A549 (cell line): ENCODE measurements at regions not wholly inside any gene's neighbourhood (a gene's known extent, or its start where the extent isn't known, plus 50 kb on each side); places are given as distances from the start of the nearest gene placed in this dataset.
A peak's percentile ranks its signal among the peaks of the same experiment; 100 is the strongest.

ENCODE experiments used
- ATAC-seq, 2 experiments: fragments of 200-7000 bp in 1 of 2; fragments of >200 bp in 1 of 2; cut with Nextera tagmentation in 1 of 2; cut with Tn5 transposase in 1 of 2; 3 replicates each; pipeline versions ENCODE4 v1.8.0 to v1.9.1; 2018 to 2020; ENCODE audit warnings: mild to moderate bottlenecking in 1 of 2, moderate library complexity in 1 of 2
- CTCF ChIA-PET: fragments of 300-600 bp; sonication (Branson Sonifier 250); formaldehyde crosslinking; extraction: SDS; loops from one replicate; lab custom pipeline; 2021; ENCODE audit warnings: antibody characterized with exemption, inconsistent platforms; lab: Yijun Ruan, JAX
- POLR2A ChIA-PET: fragments of 350-600 bp; formaldehyde crosslinking; extraction: SDS; loops from one replicate; lab custom pipeline; 2021; ENCODE audit warnings: antibody characterized with exemption, inconsistent platforms; lab: Yijun Ruan, JAX
- DNase-seq, 2 experiments: peaks; one replicate each; pipeline versions ENCODE4 v3.0.0 to v3.0.0-alpha.2; 2011 to 2016; ENCODE audit warnings: low read depth in 1 of 2, low spot score in 1 of 2
- FAIRE-seq: peaks from 2 replicates; lab custom pipeline; 2011; peaks lifted over from hg19 to GRCh38; lab: Jason Lieb, UNC
- H3K27ac ChIP-seq, 2 experiments: fragments of >200 bp; sonication (Bioruptor Twin); formaldehyde crosslinking; 3 replicates each; pipeline ENCODE4 v1.5.1; 2016 to 2017
- H3K4me1 ChIP-seq: fragments of >200 bp; sonication (Bioruptor Twin); formaldehyde crosslinking; 3 replicates; pipeline ENCODE4 v1.6.1; 2016
- H3K4me2 ChIP-seq: fragments of >200 bp; sonication (Bioruptor Twin); formaldehyde crosslinking; 3 replicates; pipeline ENCODE4 v1.6.1; 2016
- H3K4me3 ChIP-seq: fragments of >200 bp; sonication (Bioruptor Twin); formaldehyde crosslinking; 3 replicates; pipeline ENCODE4 v1.5.1; 2016
- H3K9me3 ChIP-seq: fragments of >200 bp; sonication (Bioruptor Twin); formaldehyde crosslinking; 3 replicates; pipeline ENCODE4 v1.6.1; 2016
- BHLHE40 ChIP-seq: IDR thresholded peaks from 2 replicates; pipeline ENCODE4 v1.6.1; 2012; ENCODE audit warnings: low read depth, low read length, inconsistent platforms
- CBX8 ChIP-seq: fragments of 200-600 bp; sonication (generic); IDR thresholded peaks from 2 replicates; pipeline ENCODE4 v1.6.1; 2016
- CEBPB ChIP-seq, 2 experiments: fragments of >200 bp in 1 of 2; sonication (Bioruptor Twin) in 1 of 2; formaldehyde crosslinking in 1 of 2; IDR thresholded peaks; 2 replicates each; pipeline ENCODE4 v1.6.1; 2012 to 2016
- CHD2 ChIP-seq: fragments of 150-350 bp; IDR thresholded peaks from 2 replicates; pipeline ENCODE4 v1.6.1; 2014; ENCODE audit warnings: low read length; ENCODE audit not compliant: partially characterized antibody
- EHF ChIP-seq: fragments of 250-450 bp; sonication (Bioruptor Pico); IDR thresholded peaks from 2 replicates; pipeline ENCODE4 v1.5.0; 2020; ENCODE audit warnings: mild to moderate bottlenecking
- FOSB ChIP-seq: fragments of 250-450 bp; sonication (Bioruptor Pico); IDR thresholded peaks from 2 replicates; pipeline ENCODE4 v1.5.0; 2020; ENCODE audit warnings: mild to moderate bottlenecking, moderate library complexity
- FOXS1 ChIP-seq: fragments of 250-450 bp; sonication (Bioruptor Pico); IDR thresholded peaks from 2 replicates; pipeline ENCODE4 v1.5.0; 2020; ENCODE audit warnings: mild to moderate bottlenecking, moderate library complexity
- HDAC2 ChIP-seq: fragments of 200-600 bp; sonication (generic); IDR thresholded peaks from 2 replicates; pipeline ENCODE4 v1.6.1; 2016
- HOXB5 ChIP-seq: fragments of 250-450 bp; sonication (Bioruptor Pico); IDR thresholded peaks from 2 replicates; pipeline ENCODE4 v1.5.0; 2020; ENCODE audit warnings: mild to moderate bottlenecking, moderate library complexity
- KDM1A ChIP-seq: fragments of 200-600 bp; sonication (generic); IDR thresholded peaks from 2 replicates; pipeline ENCODE4 v1.6.1; 2016; ENCODE audit warnings: low read depth, mild to moderate bottlenecking
- KDM5A ChIP-seq: fragments of 200-600 bp; sonication (generic); IDR thresholded peaks from 2 replicates; pipeline ENCODE4 v1.6.1; 2016; ENCODE audit warnings: antibody characterized with exemption, mild to moderate bottlenecking
- NPAS2 ChIP-seq: fragments of 250-450 bp; sonication (Bioruptor Pico); IDR thresholded peaks from 2 replicates; pipeline ENCODE4 v1.8.0; 2022; ENCODE audit warnings: mild to moderate bottlenecking, moderate library complexity, borderline replicate concordance
- POLR2A ChIP-seq: IDR thresholded peaks from 2 replicates; pipeline ENCODE4 v1.6.1; 2012; ENCODE audit warnings: mild to moderate bottlenecking, low read length
- RCOR1 ChIP-seq: fragments of 150-350 bp; IDR thresholded peaks from 2 replicates; pipeline ENCODE4 v1.6.1; 2014; ENCODE audit warnings: antibody characterized with exemption, low read length, low read depth
- RFX5 ChIP-seq: fragments of 450-650 bp; IDR thresholded peaks from 2 replicates; pipeline ENCODE4 v1.7.1; 2014; ENCODE audit warnings: antibody characterized with exemption, mild to moderate bottlenecking, moderate library complexity
- RNF2 ChIP-seq: fragments of 200-600 bp; sonication (generic); IDR thresholded peaks from 2 replicates; pipeline ENCODE4 v1.6.1; 2016; ENCODE audit warnings: low read depth, mild to moderate bottlenecking, antibody characterized with exemption, moderate library complexity, borderline replicate concordance
- SREBF2 ChIP-seq: fragments of 450-650 bp; IDR thresholded peaks from 2 replicates; pipeline ENCODE4 v1.6.1; 2014; ENCODE audit warnings: mild to moderate bottlenecking, moderate library complexity
- TFCP2L1 ChIP-seq: fragments of 250-450 bp; sonication (Bioruptor Pico); IDR thresholded peaks from 2 replicates; pipeline ENCODE4 v1.5.0; 2021; ENCODE audit warnings: mild to moderate bottlenecking
- ZC3H11A ChIP-seq: fragments of 450-650 bp; IDR thresholded peaks from 2 replicates; pipeline ENCODE4 v1.6.1; 2014; ENCODE audit warnings: antibody characterized with exemption, mild to moderate bottlenecking
- ZFP36 ChIP-seq: fragments of 450-650 bp; IDR thresholded peaks from 2 replicates; pipeline ENCODE4 v1.6.1; 2014; ENCODE audit warnings: borderline replicate concordance; ENCODE audit not compliant: partially characterized antibody
- ZNF302 ChIP-seq: fragments of 250-450 bp; sonication (Bioruptor Pico); IDR thresholded peaks from 2 replicates; pipeline ENCODE4 v1.9.0; 2021; ENCODE audit warnings: inconsistent platforms, mild to moderate bottlenecking, moderate library complexity
- ZSCAN20 ChIP-seq: fragments of 250-450 bp; sonication (Bioruptor Pico); IDR thresholded peaks from 2 replicates; pipeline ENCODE4 v1.8.0; 2022; ENCODE audit warnings: mild to moderate bottlenecking, moderate library complexity
- WGBS: methylation state at CpG from one replicate; pipeline ENCODE4 v1.1.6; 2017; ENCODE audit errors: missing lambda C conversion rate; 5-methylcytosine and 5-hydroxymethylcytosine counted together
- TF ChIP-seq, protein P1 (sequence below): fragments of >200 bp; sonication (Bioruptor Twin); formaldehyde crosslinking; IDR thresholded peaks from 3 replicates; pipeline ENCODE4 v1.5.1; 2016
- TF ChIP-seq, protein P2 (sequence below): fragments of 150-350 bp; IDR thresholded peaks from 2 replicates; pipeline ENCODE4 v1.6.1; 2014; ENCODE audit warnings: low read depth, mild to moderate bottlenecking, low read length
- TF ChIP-seq, protein P3 (sequence below): IDR thresholded peaks from 2 replicates; pipeline ENCODE4 v1.6.1; 2012

DNA sequence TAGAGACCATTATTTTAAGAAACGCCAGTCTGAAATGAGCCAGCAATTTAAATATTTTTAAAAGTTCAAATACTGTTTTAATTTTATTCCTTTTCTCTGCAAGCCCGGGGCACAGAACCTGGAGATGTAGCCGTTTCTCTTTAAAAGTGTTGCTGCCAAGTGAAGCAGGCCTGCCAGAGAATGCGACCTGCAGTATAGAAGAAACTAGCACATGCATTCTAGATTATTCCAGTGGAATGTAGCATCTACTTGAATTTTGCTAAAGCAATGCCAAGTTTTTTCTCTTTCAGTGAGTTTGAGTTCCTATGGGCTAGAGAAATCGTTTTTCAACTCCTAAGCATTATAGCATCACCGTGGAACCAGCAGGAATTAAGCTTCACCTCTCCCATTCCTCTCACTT, 101.3 kb downstream of the QRSL1 start:
- Histone ChIP-seq H3K4me2 (peak overlapping the region; percentile 54), H3K9me3 (peaks cover 1% of the 10 kb centered on the region; the same call in 1 of the 3 replicates), H3K27ac (peak overlapping the region; percentile 86 to 88), H3K4me3 (no peak overlapping the region), H3K4me1 (peaks cover 50% of the 10 kb centered on the region)
- ATAC-seq, result peak in 1 of 2 experiments; percentile 26; a peak in 3 of 6 replicates
- ChIA-PET POLR2A (no interaction called here), CTCF (interaction anchor here (0.6 to 0.9 kb wide), 2 partner anchors 12 to 151 kb away, joined by 3 read pairs; no protein-coding TSS in a partner anchor)
- no peak for DNase-seq
- 54% methylated on average over 6 of the region's 6 CpGs for WGBS
- no peak for TF ChIP-seq RCOR1
- no peak for TF ChIP-seq FOSB
- TF ChIP-seq CHD2, result no peak
- TF ChIP-seq ZFP36, result no peak
- TF ChIP-seq HOXB5 (CRISPR knock-in tag), result no peak
- TF ChIP-seq BHLHE40, result no peak
- no peak for TF ChIP-seq KDM5A
- no peak for FAIRE-seq

DNA sequence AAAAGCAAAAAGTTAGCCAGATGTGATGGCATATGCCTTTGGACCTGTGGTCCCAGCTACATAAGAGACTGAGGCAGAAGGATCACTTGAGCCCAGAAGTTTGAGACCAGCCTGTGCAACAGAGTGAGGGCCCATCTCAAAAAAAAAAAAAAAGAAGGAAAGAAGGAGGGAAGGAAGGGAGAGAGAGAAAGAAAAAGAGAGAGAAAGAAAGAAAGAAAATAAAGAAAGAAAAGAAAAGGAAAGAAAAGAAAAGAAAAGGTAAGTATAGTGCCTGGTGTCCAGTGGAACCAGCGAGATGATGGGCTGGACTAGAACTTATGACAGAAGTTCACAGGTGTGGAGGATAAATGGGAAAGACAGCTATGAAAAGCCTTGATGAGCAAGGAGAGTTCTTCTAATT, 100.9 kb downstream of the QRSL1 start:
- FAIRE-seq, result no peak
- ChIA-PET CTCF (interaction anchor here (0.6 to 0.9 kb wide), 2 partner anchors 13 to 151 kb away, joined by 3 read pairs; no protein-coding TSS in a partner anchor), POLR2A (no interaction called here)
- Histone ChIP-seq H3K9me3 (no peaks in the 10 kb centered on the region), H3K4me2 (no peak overlapping the region; the same call in 2 of the 3 replicates)
- no peak for TF ChIP-seq FOSB
- no peak for TF ChIP-seq RNF2
- no peak for TF ChIP-seq RFX5
- no peak for TF ChIP-seq ZNF302 (CRISPR knock-in tag)
- TF ChIP-seq NPAS2 (CRISPR knock-in tag), result no peak
- no peak for TF ChIP-seq KDM1A
- TF ChIP-seq, protein P1, sequence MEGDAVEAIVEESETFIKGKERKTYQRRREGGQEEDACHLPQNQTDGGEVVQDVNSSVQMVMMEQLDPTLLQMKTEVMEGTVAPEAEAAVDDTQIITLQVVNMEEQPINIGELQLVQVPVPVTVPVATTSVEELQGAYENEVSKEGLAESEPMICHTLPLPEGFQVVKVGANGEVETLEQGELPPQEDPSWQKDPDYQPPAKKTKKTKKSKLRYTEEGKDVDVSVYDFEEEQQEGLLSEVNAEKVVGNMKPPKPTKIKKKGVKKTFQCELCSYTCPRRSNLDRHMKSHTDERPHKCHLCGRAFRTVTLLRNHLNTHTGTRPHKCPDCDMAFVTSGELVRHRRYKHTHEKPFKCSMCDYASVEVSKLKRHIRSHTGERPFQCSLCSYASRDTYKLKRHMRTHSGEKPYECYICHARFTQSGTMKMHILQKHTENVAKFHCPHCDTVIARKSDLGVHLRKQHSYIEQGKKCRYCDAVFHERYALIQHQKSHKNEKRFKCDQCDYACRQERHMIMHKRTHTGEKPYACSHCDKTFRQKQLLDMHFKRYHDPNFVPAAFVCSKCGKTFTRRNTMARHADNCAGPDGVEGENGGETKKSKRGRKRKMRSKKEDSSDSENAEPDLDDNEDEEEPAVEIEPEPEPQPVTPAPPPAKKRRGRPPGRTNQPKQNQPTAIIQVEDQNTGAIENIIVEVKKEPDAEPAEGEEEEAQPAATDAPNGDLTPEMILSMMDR, result no peak
- TF ChIP-seq, all 56 proteins: peak for 0
- Histone ChIP-seq H3K27ac (peak overlapping the region; percentile 86 to 88), H3K4me3 (no peak overlapping the region), H3K4me1 (peaks cover 52% of the 10 kb centered on the region)
- ATAC-seq (no peak), DNase-seq (no peak)
- 90% methylated on average over 1 of the region's 1 CpG for WGBS

DNA sequence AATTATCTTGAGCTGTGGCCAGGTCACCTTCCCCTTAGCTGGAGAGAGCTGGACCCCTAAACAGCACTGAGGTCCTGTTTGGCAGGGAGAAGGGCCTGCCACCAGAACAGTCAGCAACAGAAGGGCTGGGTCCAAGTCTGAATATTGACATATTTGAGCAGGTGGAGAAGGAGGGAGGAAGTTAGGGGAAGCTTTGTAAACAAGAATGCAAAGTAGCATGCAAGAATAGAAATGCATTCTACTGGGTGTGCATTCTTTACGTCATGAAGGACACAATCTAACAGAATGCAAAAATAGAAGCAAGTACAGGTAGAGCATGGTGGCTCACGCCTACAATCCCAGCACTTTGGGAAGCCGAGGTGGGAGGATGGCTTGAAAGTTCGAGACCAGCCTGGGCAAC, 100.5 kb downstream of the QRSL1 start:
- Histone ChIP-seq H3K9me3 (no peaks in the 10 kb centered on the region), H3K4me2 (no peak overlapping the region), H3K27ac (peak overlapping the region; percentile 86 to 88; a peak in 5 of 6 replicates), H3K4me3 (no peak overlapping the region), H3K4me1 (peaks cover 56% of the 10 kb centered on the region)
- 72% methylated on average over 4 of the region's 4 CpGs for WGBS
- FAIRE-seq (no peak), ATAC-seq (no peak), DNase-seq (no peak)
- TF ChIP-seq TFCP2L1 (CRISPR knock-in tag) (no peak), EHF (no peak), ZC3H11A (no peak), FOXS1 (CRISPR knock-in tag) (no peak), RFX5 (no peak), POLR2A (no peak), CBX8 (no peak), CEBPB (IDR thresholded peaks at IDR 0.05) (no peak), SREBF2 (no peak), HDAC2 (no peak), ZSCAN20 (CRISPR knock-in tag) (no peak), KDM5A (no peak)
- TF ChIP-seq, protein P2, sequence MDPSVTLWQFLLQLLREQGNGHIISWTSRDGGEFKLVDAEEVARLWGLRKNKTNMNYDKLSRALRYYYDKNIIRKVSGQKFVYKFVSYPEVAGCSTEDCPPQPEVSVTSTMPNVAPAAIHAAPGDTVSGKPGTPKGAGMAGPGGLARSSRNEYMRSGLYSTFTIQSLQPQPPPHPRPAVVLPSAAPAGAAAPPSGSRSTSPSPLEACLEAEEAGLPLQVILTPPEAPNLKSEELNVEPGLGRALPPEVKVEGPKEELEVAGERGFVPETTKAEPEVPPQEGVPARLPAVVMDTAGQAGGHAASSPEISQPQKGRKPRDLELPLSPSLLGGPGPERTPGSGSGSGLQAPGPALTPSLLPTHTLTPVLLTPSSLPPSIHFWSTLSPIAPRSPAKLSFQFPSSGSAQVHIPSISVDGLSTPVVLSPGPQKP, result no peak
- TF ChIP-seq, protein P3, sequence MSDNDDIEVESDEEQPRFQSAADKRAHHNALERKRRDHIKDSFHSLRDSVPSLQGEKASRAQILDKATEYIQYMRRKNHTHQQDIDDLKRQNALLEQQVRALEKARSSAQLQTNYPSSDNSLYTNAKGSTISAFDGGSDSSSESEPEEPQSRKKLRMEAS, result no peak
- CTCF ChIA-PET, result no interaction called here
- POLR2A ChIA-PET, result no interaction called here
